B cell (primary cell): ENCODE measurements at regions not wholly inside any gene's neighbourhood (a gene's known extent, or its start where the extent isn't known, plus 50 kb on each side); places are given as distances from the start of the nearest gene placed in this dataset.
"Not testable (repeated sequence)": the region's sequence is repeated elsewhere in the genome, so short reads cannot be mapped to it uniquely, and the experiment has no call there.

Experiments used
- EZH2 ChIP-seq: IDR thresholded peaks from 2 replicates; pipeline ENCODE4 v1.6.1; 2012; ENCODE audit warnings: borderline replicate concordance, low read depth, mild to moderate bottlenecking, moderate library complexity, low read length; ENCODE audit not compliant: insufficient read depth, poor library complexity, severe bottlenecking
- TF ChIP-seq, protein P1 (sequence below): fragments of 200-600 bp; IDR thresholded peaks from one replicate; pipeline ENCODE4 v1.8.0; 2022; ENCODE audit warnings: antibody characterized with exemption, mild to moderate bottlenecking

DNA sequence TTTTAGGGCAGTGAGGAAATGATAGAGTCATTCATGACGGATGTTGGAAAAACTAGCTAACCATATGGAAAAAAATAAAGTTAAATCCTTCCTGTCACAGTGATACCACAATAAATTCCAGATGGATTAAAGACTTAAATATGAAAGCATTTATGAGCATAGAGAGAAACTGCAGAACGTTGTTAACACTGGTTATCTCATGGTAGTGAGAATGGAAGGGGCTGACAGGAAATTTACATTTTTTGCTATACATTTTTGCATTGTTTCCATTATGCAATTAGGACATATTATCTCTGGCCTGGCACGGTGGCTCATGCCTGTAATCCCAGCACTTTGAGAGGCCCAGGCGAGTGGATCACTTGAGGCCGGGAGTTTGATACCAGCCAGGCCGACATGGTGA, 130.5 kb upstream of the VOPP1 start:
- TF ChIP-seq, protein P1, sequence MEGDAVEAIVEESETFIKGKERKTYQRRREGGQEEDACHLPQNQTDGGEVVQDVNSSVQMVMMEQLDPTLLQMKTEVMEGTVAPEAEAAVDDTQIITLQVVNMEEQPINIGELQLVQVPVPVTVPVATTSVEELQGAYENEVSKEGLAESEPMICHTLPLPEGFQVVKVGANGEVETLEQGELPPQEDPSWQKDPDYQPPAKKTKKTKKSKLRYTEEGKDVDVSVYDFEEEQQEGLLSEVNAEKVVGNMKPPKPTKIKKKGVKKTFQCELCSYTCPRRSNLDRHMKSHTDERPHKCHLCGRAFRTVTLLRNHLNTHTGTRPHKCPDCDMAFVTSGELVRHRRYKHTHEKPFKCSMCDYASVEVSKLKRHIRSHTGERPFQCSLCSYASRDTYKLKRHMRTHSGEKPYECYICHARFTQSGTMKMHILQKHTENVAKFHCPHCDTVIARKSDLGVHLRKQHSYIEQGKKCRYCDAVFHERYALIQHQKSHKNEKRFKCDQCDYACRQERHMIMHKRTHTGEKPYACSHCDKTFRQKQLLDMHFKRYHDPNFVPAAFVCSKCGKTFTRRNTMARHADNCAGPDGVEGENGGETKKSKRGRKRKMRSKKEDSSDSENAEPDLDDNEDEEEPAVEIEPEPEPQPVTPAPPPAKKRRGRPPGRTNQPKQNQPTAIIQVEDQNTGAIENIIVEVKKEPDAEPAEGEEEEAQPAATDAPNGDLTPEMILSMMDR = not testable (repeated sequence)
- not testable (repeated sequence) for TF ChIP-seq EZH2
